GM21447 (cell line): ENCODE measurements at regions not wholly inside any gene's neighbourhood (a gene's known extent, or its start where the extent isn't known, plus 50 kb on each side); places are given as distances from the start of the nearest gene placed in this dataset.

Source experiments
- ATAC-seq: cut with Tn5 transposase; IDR thresholded peaks from one replicate; pipeline ENCODE4 v1.9.1; 2021; ENCODE audit not compliant: unreplicated experiment

DNA sequence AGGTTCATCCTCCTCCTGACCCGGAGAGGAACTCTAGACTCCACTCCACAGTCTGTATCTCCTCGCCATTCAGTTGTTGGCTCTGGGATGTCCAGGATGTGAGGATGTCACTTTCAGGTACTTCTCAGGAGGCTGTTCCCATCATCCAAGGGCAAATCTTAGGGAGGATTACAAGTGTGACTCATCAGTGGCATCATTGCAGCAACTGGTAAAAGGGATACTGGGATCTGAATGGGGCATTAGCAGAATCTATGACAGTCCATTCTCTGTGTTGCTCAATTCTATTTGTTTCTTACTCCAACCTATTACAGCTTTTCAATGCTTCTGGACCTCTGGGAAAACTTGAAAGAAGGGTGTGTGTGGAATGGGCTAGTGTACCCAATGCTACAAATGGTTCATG is 81.5 kb upstream of the FN1 start:
- ATAC-seq: no peak

DNA sequence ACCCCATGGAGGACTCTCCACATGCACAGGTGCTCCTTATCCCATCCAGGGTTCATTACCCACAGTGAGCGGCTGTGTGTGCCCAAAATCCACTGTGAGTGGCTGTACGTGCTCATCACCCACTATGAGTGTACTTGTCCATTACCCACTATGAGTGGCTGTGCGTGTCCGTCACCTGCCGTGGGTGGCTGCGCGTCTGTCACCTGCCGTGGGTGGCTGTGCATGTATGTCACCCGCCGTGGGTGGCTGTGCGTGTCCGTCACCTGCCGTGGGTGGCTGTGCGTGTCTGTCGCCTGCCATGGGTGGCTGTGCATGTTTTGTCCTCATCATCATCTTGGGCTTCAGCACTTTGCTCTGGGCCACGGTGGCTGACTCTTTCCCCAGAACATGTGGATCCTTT is 78.6 kb upstream of the FN1 start:
- no peak for ATAC-seq

DNA sequence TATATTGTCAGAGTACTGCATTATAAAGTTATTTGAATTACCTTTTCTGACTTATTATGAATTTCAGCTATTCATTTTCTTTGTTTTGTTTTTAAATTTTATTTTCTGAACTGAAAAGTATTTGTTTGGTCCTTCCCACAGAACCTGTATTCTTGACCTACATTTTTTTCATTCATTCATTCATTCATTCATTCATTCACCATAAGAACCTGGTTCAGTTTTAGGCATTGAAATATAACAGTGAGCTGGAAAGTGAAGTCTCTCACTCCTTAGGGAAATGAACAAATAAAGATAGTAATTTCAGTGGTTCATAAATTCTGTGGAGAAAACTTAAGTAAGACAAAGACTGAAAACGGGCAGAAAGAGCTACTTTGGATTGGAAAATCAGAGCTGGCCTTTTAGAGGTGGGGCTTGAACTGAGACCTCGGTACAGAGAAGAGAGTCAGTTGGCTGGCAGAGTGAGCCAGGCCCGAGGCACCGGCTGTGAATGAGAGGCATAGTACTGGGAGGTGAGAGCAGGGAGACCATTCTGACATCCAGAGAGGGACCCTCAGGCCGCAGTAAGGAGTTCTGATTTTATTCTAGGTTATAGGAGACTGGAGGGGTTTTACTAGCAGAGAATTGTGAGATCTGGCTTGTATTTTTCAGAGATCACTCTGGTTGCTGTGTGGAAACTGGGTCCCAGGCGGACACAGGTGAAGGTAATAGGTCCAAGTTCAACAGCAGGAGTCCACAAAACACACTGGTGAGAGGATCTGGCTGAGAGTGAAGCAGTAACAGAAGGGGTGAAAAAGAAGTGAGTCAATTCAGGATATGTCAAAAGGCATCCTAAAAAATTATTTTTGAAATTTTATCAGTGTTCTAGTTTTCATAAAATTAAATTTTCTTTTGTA is 75.8 kb upstream of the FN1 start:
- ATAC-seq: no peak

DNA sequence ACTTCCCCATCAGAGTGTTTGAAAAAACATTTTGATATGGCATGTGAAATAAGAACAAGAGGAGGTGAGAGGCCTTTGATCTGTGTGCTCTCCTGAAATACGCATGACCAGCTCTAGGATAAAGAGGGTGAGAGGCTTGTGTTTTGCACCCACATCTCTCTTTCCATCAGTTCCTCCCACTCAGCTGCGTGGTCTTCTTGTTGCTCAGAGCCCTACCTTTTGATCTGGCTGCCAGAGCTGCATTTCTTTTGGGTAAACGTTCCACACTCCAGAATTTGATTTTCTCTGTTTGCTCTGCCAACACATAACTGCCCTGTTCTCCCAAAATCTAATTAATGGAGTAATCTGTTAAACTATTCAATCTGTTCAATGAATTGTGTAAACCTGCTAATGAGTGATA is 72.0 kb upstream of the FN1 start:
- no peak for ATAC-seq

DNA sequence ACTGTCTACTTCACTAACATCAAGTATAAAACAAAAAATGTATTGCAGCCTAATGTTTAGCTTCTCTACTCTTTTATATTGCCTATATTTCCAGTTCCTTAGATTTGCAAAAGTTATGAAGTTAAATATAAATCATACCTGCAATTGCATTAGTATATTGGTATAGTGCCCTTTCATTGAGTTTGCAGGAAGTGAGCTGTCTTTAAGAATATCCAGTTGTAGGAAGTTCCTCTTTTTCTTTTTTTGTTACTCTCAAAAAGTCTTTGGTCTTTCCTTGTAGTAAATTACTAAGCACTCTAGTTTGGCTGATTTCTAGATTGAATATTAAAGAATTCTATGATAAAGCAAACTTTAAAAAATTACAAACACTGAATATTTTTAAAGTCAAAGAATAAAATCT is 71.3 kb upstream of the FN1 start:
- no peak for ATAC-seq

DNA sequence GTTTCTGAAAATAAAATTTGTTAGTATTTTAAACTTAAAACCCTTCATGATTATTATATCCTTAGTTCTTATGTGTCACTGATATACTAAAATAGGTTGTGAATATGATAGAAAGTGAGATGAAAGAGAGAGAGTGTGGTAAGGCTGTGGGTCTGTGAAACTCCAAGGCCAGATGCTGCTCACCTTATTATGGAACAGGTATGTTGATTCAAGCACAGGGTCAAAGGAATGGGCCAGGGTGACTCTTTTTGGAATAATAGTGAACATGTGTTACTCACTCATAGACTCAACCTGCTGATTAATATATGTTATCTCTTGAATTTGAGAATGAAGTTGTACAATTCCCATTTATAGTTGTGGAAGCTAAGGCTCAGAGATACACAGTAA is 70.7 kb upstream of the FN1 start:
- ATAC-seq: no peak

DNA sequence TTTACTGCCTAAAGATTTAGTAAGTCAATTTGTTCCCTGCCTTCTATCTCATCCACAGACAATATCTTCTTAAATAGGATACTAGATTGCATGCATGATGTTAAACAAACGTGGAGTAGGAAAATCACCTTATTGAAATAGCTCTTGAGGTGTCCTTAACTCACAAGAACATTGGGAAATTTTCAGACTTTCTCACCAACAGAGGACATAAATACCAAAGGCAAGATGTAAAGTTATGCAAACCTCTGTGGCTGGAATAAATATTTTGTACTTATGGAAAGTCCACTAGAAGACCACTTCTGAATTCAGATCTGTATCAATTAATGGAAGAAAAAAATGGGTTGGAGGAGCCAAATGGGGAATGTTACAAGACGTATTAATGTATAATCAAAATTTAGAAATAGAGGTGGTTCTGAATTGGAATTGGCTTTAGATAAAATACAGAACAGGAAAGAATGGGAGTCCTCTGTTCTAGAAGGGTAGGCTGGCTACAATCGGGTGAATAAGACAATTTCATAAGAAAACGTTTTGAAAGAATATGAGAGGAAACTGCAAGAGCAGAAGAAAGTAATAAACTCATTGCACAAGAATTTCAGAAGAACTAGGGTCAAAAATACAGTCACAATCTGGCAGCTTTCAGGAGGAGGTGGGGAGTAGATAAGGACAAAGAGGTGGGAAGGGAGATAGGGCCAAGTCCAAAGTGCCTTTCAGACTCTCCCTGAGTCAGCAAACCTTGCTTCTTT is 69.3 kb upstream of the FN1 start:
- ATAC-seq: no peak

DNA sequence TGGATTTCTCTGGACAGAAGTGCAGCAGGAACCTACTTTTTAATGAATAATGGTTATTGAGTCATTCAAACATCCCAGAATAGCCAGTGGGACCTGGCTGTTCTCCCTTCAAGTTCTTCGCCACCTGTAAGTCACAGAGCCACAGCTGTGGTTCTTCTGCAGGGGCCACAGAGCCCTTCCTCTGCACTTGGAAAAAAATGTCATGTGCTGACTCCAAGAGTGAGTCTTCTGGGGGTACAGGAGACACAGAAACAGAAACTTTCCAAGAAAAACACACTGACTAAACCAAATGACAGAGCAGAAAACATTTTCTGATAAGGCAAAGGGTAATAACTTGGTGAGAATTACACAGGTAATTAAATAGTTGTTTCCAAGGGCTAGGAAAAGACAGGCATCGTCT is 68.7 kb upstream of the FN1 start:
- no peak for ATAC-seq

DNA sequence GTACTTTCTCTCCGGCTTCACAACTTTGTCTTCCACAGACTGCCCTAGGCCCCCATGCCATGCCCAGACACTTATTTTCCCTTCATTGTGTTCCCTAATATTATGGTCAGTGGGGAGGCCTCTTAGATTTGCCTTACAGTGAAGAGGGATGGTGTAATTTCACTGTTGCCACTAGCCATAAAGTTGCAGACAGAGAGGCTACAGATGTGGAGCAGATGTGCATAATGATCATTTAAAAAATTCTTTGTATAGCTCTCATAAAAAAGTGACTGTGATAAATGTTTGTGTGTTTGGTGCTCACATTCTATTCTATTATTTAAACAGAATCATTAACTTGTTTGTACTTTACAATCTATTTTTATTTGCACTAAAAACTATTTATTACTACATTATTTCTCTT is 67.5 kb upstream of the FN1 start:
- no peak for ATAC-seq

DNA sequence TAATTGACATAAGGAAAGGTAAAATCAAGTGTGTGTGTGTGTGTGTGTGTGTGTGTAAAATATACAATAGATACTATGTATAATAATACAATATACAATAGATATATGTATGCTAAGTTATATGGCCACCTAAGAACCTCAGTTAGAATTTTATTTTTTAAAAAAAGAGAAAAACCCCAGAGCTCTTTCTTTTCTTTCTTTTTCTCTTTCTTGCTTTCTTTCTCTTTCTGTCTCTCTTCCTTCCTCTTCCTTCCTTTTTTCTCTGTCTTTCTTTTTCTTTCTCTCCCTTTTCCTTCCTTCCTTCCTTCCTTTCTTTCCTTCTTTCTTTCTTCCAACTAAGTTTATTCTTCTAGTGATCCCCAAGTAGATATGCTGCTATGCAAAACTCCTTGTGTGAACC is 64.6 kb upstream of the FN1 start:
- ATAC-seq: no peak

DNA sequence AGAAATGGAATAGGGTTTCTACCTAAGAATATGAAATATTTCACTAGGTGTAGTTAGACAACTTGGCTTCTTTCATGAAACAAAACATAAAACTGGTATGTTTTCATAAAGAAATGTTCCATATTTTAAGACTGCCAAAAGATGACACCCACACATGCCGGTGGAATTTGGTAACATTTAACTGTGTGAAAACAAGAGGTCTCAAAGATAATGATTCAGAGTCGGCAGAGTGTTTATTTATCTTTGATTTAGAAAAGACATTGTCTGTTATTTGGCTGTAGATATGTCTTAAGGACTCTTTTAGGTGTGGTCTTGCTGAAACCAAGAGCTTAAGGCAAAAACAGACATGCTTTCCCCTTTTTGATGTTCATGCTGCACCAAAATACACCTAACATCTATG is 63.5 kb upstream of the FN1 start:
- ATAC-seq: no peak

DNA sequence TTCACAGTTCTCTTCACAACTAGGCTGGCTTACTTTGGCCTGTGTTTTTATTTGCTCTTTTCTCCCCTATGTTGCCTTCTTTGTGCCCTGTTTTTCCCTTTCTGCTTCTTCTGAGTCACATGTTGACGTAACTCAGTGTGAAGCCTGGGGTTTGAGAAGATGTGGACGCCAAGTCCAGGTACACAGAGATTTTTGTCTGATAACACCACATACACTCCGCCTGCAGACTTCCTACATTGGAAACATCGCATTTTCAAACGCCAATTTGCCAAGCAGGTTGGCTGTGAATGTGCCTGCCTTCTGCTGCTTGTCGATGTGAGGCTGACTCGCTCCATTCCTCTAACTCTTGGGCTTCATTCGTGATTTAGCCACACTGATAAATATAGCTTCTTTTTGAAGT is 62.6 kb upstream of the FN1 start:
- ATAC-seq: no peak

DNA sequence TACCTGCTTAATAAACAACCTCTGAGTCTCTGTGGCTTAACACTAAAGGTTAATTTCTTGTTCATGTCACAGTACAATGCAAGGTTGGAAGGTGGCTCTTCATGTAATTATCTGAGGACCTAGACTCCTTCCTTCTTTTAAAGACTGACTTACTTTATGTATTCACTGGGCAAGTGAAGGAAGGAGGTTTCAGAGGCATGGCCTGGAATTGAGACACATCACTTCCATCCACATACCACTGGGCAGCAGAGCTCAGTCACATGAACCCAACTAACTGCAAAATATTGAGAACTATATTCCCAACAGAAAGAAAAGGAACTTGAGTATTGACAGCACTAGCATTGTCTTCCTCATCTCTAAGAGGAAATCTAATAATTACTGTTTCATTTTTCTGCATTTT is 57.5 kb upstream of the FN1 start:
- no peak for ATAC-seq

DNA sequence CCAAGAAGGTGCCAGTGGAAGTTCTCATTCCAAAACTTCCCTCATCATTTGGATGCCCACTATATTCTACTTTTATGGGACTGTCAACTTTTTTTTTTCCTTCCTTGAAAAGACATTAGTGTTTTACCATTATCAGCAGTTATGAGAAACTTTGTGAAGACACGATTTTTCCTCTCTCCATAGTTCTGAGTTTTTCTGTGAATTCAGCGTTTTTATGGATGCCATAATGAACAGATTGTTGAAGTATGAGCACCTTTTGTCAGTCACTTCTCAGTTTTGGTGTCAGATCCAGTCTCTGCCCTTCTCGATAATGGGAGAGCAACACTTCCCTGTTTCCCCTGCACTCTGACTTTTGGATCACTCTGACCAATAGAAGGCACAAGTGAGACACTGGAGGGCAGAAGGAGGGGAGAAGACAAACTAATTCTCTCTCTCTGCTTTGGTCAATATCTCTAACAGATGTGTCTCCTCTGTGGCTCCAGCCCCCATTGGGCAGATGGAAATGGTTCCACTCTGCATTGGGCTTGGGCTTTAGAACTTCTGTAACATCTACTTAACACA is 53.5 kb upstream of the FN1 start:
- ATAC-seq: no peak

DNA sequence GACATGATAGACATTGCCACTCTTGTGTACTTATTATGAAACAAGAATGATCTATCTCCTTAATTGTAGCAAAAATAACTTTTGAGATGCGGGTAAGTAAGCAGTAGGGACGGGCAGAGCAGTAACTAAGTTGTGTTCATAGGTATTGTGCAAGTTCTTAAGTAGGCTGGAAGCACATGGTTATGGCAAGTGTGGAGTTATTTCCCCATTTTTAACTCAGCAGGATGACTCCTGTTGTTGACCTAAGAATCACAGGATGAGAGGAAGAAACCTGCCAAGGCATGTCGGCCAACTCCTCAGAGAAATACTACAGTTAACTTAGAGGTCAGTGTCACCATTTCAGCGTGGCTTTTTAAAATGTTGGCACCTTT is 51.1 kb upstream of the FN1 start:
- no peak for ATAC-seq

DNA sequence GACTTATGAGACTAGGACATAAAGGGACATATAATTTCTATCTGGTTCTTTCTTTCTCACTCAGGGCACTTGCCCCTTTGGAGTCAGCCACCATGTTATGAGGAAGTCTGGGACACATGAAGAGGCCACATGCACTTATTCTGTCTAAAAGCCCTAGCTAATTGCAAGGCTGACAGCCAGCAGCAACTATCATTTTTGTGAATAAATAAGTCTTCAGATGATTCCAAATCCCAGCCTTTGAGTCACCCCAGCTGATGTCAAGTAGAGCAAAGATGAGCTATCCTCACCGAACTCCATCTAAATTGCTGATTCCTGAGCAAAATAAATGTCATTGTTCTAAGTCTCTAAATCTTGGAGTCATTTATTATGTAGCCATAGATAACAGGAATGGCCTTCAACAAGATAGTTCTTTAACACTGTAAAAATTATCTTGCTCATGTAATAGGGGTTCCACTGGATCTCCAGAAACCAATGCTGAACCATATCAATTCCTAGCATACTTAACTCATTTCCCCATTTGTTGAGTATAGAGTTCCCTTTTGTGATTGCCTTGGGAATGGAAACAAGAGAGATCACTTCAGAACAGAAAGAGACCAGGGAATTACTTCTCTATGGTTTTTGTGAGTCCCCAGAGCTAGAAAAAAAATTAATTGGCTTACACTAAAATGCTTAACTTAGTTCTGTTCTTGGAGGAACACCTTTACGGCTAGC is 50.6 kb upstream of the FN1 start:
- ATAC-seq: no peak
